LNCAP (cell line): ENCODE measurements at regions not wholly inside any gene's neighbourhood (a gene's known extent, or its start where the extent isn't known, plus 50 kb on each side); places are given as distances from the start of the nearest gene placed in this dataset.

Experiments used
- CTCF ChIP-seq: fragments of 450-650 bp; IDR thresholded peaks from 2 replicates; pipeline ENCODE4 v1.5.1; 2017; ENCODE audit warnings: mild to moderate bottlenecking

GRCh38 chr15:66873856-66874255, 171.8 kb downstream of the SMAD6 start:
- no peak for TF ChIP-seq CTCF

GRCh38 chr15:66875588-66876420, 173.8 kb downstream of the SMAD6 start:
- no peak for TF ChIP-seq CTCF

GRCh38 chr15:66876421-66876730, 174.3 kb downstream of the SMAD6 start:
- no peak for TF ChIP-seq CTCF

- no peak for TF ChIP-seq CTCF
Observed at GRCh38 chr15:66876731-66877476, 174.9 kb downstream of the SMAD6 start.

GRCh38 chr15:66877477-66878271, 175.6 kb downstream of the SMAD6 start:
- no peak for TF ChIP-seq CTCF

GRCh38 chr15:66878761-66879160, 176.7 kb downstream of the SMAD6 start:
- no peak for TF ChIP-seq CTCF

- no peak for TF ChIP-seq CTCF
Observed at GRCh38 chr15:66879531-66880368, 177.7 kb downstream of the SMAD6 start.
